HEK293 (cell line): ENCODE measurements at regions not wholly inside any gene's neighbourhood (a gene's known extent, or its start where the extent isn't known, plus 50 kb on each side); places are given as distances from the start of the nearest gene placed in this dataset.

ENCODE experiments used
- CTCF ChIA-PET: fragments of 350-600 bp; formaldehyde crosslinking; extraction: SDS; loops from one replicate; lab custom pipeline; 2021; ENCODE audit warnings: antibody characterized with exemption; lab: Yijun Ruan, JAX
- POLR2A ChIA-PET: fragments of 300-600 bp; formaldehyde crosslinking; extraction: SDS; loops from one replicate; lab custom pipeline; 2020; ENCODE audit warnings: antibody characterized with exemption, inconsistent platforms; lab: Yijun Ruan, JAX
- H3K27ac ChIP-seq: fragments of 200-500 bp; sonication (Bioruptor generic); 2 replicates; pipeline ENCODE4 v1.5.1; 2014; ENCODE audit warnings: low read depth, low read length, control low read depth, inconsistent platforms; ENCODE audit errors: extremely low read depth
- H3K36me3 ChIP-seq, 2 experiments: fragments of 200-500 bp in 1 of 2; sonication (Bioruptor generic) in 1 of 2; 1 replicate in 1 of 2; 2 replicates in 1 of 2; pipeline ENCODE4 v1.5.1; 2014 to 2017; ENCODE audit warnings: inconsistent platforms in 2 of 2, low read length in 2 of 2; ENCODE audit not compliant: control insufficient read depth in 2 of 2, insufficient read depth in 1 of 2
- H3K4me1 ChIP-seq: fragments of 200-500 bp; sonication (Bioruptor generic); 2 replicates; pipeline ENCODE4 v1.5.1; 2014; ENCODE audit warnings: mild to moderate bottlenecking, low read length, inconsistent platforms; ENCODE audit not compliant: control insufficient read depth, insufficient read depth
- H3K4me3 ChIP-seq: 2 replicates; pipeline ENCODE4 v1.5.1; 2011; ENCODE audit warnings: low read depth, mild to moderate bottlenecking, control low read depth, low read length, moderate library complexity
- H3K9me3 ChIP-seq: fragments of 200-500 bp; sonication (Bioruptor generic); 2 replicates; pipeline ENCODE4 v1.5.1; 2014; ENCODE audit warnings: low read depth, low read length, inconsistent platforms; ENCODE audit not compliant: control insufficient read depth, insufficient read depth
- BCL11B ChIP-seq: fragments of 450-650 bp; formaldehyde crosslinking; IDR thresholded peaks from 2 replicates; pipeline ENCODE4 v1.5.1; 2016; ENCODE audit warnings: low read depth, missing biosample characterization, missing genetic modification characterization
- IKZF3 ChIP-seq: fragments of 450-650 bp; IDR thresholded peaks from 2 replicates; pipeline ENCODE4 v1.5.0; 2018; ENCODE audit warnings: missing biosample characterization, mild to moderate bottlenecking, missing genetic modification characterization, moderate library complexity
- OSR2 ChIP-seq: fragments of 450-650 bp; formaldehyde crosslinking; IDR thresholded peaks from 2 replicates; pipeline ENCODE4 v1.5.1; 2016; ENCODE audit warnings: missing biosample characterization, missing genetic modification characterization
- PRDM10 ChIP-seq: fragments of 450-650 bp; formaldehyde crosslinking; IDR thresholded peaks from 2 replicates; pipeline ENCODE4 v1.5.1; 2016; ENCODE audit warnings: missing biosample characterization, missing genetic modification characterization
- SALL2 ChIP-seq: fragments of 450-650 bp; formaldehyde crosslinking; IDR thresholded peaks from 2 replicates; pipeline ENCODE4 v1.5.0; 2017; ENCODE audit warnings: missing biosample characterization, mild to moderate bottlenecking, missing genetic modification characterization, borderline replicate concordance
- WT1 ChIP-seq: fragments of 450-650 bp; formaldehyde crosslinking; IDR thresholded peaks from 2 replicates; pipeline ENCODE4 v1.5.1; 2016; ENCODE audit warnings: missing biosample characterization, missing genetic modification characterization
- ZBTB17 ChIP-seq: fragments of 450-650 bp; formaldehyde crosslinking; IDR thresholded peaks from 2 replicates; pipeline ENCODE4 v1.5.1; 2016; ENCODE audit warnings: missing biosample characterization, missing genetic modification characterization
- ZFHX2 ChIP-seq: fragments of 450-650 bp; formaldehyde crosslinking; conservative IDR thresholded peaks from 2 replicates; pipeline ENCODE4 v1.5.1; 2016; ENCODE audit warnings: missing biosample characterization, missing genetic modification characterization
- ZNF18 ChIP-seq: fragments of 450-650 bp; formaldehyde crosslinking; IDR thresholded peaks from 2 replicates; pipeline ENCODE4 v1.5.1; 2016; ENCODE audit warnings: missing biosample characterization, missing genetic modification characterization
- ZNF2 ChIP-seq: fragments of 450-650 bp; formaldehyde crosslinking; IDR thresholded peaks from 2 replicates; pipeline ENCODE4 v1.5.1; 2016; ENCODE audit warnings: missing biosample characterization, missing genetic modification characterization
- ZNF510 ChIP-seq: fragments of 450-650 bp; formaldehyde crosslinking; IDR thresholded peaks from 2 replicates; pipeline ENCODE4 v1.5.1; 2018; ENCODE audit warnings: mild to moderate bottlenecking, missing genetic modification characterization, missing biosample characterization; ENCODE audit not compliant: insufficient replicate concordance
- ZNF561 ChIP-seq: fragments of 450-650 bp; IDR thresholded peaks from 2 replicates; pipeline ENCODE4 v1.5.1; 2018; ENCODE audit warnings: missing biosample characterization, missing genetic modification characterization, borderline replicate concordance
- ZNF600 ChIP-seq: fragments of 450-650 bp; formaldehyde crosslinking; IDR thresholded peaks from 2 replicates; pipeline ENCODE4 v1.5.1; 2016; ENCODE audit warnings: missing biosample characterization, missing genetic modification characterization
- ZNF610 ChIP-seq: fragments of 450-650 bp; formaldehyde crosslinking; IDR thresholded peaks from 2 replicates; pipeline ENCODE4 v1.5.1; 2016; ENCODE audit warnings: missing biosample characterization, missing genetic modification characterization, borderline replicate concordance
- ZNF629 ChIP-seq: fragments of 450-650 bp; formaldehyde crosslinking; IDR thresholded peaks from 2 replicates; pipeline ENCODE4 v1.5.1; 2017; ENCODE audit warnings: missing biosample characterization, missing genetic modification characterization
- ZNF776 ChIP-seq: fragments of 450-650 bp; formaldehyde crosslinking; IDR thresholded peaks from 2 replicates; pipeline ENCODE4 v1.5.0; 2017; ENCODE audit warnings: missing biosample characterization, missing genetic modification characterization, borderline replicate concordance
- ZNF837 ChIP-seq: fragments of 450-650 bp; formaldehyde crosslinking; IDR thresholded peaks from 2 replicates; pipeline ENCODE4 v1.5.1; 2016; ENCODE audit warnings: missing biosample characterization, missing genetic modification characterization
- ZSCAN4 ChIP-seq: fragments of 450-650 bp; formaldehyde crosslinking; IDR thresholded peaks from 2 replicates; pipeline ENCODE4 v1.5.1; 2017; ENCODE audit warnings: missing biosample characterization, missing genetic modification characterization

- no peak for TF ChIP-seq ZSCAN4 (tag by site-specific recombination)
- peak; percentile 63 for TF ChIP-seq ZFHX2 (tag by site-specific recombination)
- peak; percentile 78 for TF ChIP-seq OSR2 (tag by site-specific recombination)
- peak; percentile 81 for TF ChIP-seq PRDM10 (tag by site-specific recombination)
- peak; percentile 68 for TF ChIP-seq ZBTB17 (tag by site-specific recombination)
- no peak for TF ChIP-seq SALL2
- no peak for TF ChIP-seq ZNF2 (tag by site-specific recombination)
- peak; percentile 77 for TF ChIP-seq IKZF3
- TF ChIP-seq WT1 (tag by site-specific recombination) = peak; percentile 89
- TF ChIP-seq ZNF629 (tag by site-specific recombination) = no peak
- no peak for TF ChIP-seq BCL11B (tag by site-specific recombination)
- no peak for TF ChIP-seq ZNF776 (tag by site-specific recombination)
- 0 out of 2 replicates have a peak, but pooled peaks have one; percentile 39 for TF ChIP-seq ZNF561 (tag by site-specific recombination)
- peak; percentile 78 for TF ChIP-seq ZNF600 (tag by site-specific recombination)
- TF ChIP-seq ZNF18 (tag by site-specific recombination) = no peak; the same call in 1 of the 2 replicates
- TF ChIP-seq ZNF610 (tag by site-specific recombination) = 0 out of 2 replicates have a peak, but pooled peaks have one; percentile 64
Measured at GRCh38 chr2:47237375-47238334, 61.3 kb upstream of the CALM2 start (continued).

- Histone ChIP-seq H3K27ac (peak overlapping the region; percentile 54; the same call in 1 of the 2 replicates), H3K4me3 (no peak overlapping the region), H3K9me3 (no peaks in the 10 kb centered on the region), H3K4me1 (peaks cover 31% of the 10 kb centered on the region), H3K36me3 (no peaks in the 10 kb centered on the region)
- CTCF ChIA-PET = interaction anchor here (0.6 kb wide), 1 partner anchor 23 kb away, joined by 4 read pairs; no protein-coding TSS in a partner anchor
- no peak for TF ChIP-seq ZBTB17 (tag by site-specific recombination)
- TF ChIP-seq ZNF837 (tag by site-specific recombination) = no peak
- TF ChIP-seq ZNF510 (tag by site-specific recombination) = no peak
- POLR2A ChIA-PET = interaction anchor here (1.4 kb wide), 1 partner anchor 10 kb away, joined by 9 read pairs; no protein-coding TSS in a partner anchor
Measured at GRCh38 chr2:47236503-47237215, 60.3 kb upstream of the CALM2 start.
